Stimulated activated CD4-positive, alpha-beta T cell treated with anti-CD3 and anti-CD28 coated beads, TNF-alpha, amount 100 ng/mL, for 24 hours (primary cell): ENCODE measurements at regions not wholly inside any gene's neighbourhood (a gene's known extent, or its start where the extent isn't known, plus 50 kb on each side); places are given as distances from the start of the nearest gene placed in this dataset.

Experiments
- DNase-seq, 3 experiments: peaks; one replicate each; pipeline ENCODE4 v3.0.0-alpha.2; 2020; ENCODE audit warnings: low read depth in 3 of 3

DNA sequence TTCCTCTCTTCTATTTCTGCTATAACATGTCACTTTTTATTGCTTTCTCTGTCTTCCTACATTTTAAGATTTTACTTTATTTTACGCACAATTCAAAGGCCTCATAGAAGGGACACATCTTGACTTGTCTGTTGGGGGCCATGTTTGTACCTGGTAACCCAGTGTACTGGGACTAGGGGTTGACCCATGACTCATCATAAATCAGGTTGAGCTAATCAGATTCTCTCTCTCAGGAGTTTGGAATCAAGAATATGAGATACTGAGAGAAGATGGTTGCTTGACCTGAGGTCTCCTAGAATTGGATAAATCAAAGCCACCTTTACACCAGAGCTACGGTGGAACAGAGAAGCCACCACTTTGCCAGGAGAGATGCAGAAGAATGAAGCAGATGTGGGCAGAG is 153.0 kb downstream of the UXS1 start:
- no peak for DNase-seq

DNA sequence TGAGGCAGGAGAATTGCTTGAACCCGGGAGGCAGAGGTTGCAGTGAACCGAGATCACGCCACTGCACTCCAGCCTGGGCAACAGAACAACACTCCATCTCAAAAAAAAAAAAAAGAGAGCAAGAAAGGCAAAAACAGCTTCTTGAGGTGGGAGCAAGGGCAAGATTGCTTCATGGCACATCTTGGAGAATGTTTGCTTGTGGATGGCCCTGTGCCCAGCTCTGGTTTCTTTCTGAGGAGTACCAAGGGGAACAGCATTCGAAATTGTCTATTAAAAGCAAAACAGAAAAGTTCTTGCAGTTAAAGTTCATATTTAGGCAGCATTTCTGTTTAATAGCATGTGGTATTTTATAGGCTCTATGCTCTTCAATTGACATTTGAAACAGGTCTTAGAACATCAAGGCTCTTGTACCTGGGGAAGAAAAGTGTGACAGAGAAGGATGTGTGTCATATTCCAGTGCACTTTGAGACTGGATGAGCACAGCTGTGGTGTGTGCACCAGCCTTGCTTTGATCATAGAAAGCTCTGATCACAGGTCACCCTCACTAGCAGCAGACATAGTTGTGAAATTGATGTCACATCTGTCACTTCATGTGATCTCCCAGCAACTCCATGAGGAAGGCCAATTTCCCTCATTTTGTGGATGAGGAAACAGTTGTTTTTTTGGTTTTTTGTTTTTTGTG is 154.3 kb downstream of the UXS1 start:
- DNase-seq, result no peak

DNA sequence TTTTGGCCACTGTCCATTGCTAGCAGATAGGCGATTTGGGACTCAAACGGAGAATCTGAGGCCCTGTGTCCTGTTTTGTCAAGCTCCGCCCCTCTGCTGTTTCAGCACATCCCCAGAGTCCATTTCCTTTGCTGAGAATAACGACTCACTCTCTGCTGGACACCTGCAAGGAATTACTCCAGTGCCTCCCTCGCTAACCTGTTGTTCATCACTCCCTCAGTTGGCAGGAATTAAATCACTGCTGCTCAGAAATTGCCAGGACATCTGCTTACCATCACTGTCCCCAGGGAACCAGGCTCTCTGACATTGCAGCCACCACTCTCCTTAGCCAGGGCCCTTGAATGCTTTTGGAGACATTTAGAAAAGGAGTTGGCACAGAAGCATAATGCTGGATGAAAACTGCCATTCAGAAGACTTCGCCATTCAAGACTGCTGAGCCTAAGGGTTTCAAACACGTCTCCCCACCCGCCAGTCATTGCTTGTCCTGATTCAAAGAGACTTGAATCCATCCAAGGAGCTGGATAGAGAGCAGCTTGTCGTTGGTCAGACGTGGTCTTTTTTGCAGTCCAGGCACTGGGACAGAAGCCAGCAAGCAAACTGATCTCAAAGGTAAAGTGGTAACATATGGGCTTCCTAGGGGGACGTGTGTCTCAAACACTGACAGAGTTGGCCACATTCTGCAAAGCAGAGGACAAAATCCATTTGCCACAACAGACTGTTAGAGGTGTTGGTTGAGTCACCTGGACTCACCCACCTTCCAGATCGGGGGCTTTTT is 155.3 kb downstream of the UXS1 start:
- no peak for DNase-seq

DNA sequence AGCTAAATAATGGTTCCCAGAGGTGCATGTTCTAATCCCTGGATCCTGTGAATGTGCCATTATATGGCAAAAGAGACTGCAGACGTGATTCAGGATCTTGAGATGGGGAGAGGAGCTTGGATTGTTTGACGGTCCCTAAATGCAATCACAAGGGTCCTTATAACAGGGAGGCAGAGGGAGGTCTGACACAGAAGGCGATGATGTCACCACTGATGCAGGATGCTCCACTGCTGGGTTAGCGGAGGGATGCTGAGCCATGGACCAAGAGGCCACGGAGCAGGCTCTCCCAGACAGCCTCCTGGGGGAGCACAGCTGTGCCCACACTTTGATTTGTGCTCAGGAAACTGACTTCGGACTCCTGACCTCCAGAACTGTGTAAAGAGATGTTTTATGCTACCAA is 156.2 kb downstream of the UXS1 start:
- no peak for DNase-seq

DNA sequence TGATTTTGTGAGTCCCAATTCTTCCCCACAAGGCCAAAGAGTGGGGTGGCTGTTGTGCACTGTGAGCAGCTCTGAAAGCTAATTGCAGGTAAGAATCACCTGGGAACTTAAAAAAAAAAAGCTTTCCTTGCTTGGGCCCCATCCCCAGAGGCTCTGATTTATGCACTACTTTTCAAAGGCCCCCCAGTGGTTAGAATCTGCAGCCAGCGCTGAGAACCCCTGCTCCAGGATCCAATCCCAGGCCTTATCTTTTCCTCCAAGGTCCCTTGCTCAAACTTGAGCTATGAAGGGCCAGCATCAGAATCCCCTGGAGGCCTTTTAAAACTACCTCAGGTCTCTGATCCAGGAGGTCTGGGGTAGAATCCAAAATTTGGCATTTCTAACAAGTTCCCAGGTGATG is 156.8 kb downstream of the UXS1 start:
- no peak for DNase-seq

DNA sequence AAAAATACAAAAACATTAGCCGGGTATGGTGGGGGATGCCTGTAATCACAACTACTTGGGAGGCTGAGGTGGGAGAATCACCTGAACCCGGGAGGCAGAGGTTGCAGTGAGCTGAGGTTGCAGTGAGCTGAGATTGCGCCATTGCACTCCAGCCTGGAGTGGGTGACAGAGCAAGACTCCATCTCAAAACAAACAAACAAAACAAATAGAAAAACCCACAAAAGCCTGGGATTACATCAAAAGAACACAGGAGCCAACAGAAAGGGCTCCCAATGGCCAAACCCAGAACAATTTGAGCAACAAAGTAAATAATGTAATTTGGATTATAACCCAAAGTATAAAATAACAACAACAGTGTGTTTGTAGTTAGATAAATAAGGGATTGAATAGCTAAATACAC is 159.8 kb downstream of the UXS1 start:
- no peak for DNase-seq

DNA sequence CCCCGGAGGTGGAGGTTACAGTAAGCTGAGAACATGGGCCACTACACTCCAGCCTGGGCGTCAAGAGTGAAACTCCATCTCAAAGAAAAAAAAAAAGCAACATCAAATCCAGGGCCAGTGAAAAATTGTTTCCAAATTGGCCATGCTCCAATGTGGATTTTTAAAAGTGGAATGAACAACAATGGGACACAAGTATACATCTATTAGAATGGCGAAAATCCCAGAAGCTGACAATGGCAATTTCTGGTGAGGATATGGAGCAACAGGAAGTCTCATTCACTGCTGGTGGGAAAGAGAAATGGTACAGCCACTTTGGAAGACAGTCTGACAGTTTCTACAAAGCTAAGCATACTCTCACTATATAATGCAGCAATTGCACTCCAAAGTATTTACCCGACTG is 161.4 kb downstream of the UXS1 start:
- no peak for DNase-seq

DNA sequence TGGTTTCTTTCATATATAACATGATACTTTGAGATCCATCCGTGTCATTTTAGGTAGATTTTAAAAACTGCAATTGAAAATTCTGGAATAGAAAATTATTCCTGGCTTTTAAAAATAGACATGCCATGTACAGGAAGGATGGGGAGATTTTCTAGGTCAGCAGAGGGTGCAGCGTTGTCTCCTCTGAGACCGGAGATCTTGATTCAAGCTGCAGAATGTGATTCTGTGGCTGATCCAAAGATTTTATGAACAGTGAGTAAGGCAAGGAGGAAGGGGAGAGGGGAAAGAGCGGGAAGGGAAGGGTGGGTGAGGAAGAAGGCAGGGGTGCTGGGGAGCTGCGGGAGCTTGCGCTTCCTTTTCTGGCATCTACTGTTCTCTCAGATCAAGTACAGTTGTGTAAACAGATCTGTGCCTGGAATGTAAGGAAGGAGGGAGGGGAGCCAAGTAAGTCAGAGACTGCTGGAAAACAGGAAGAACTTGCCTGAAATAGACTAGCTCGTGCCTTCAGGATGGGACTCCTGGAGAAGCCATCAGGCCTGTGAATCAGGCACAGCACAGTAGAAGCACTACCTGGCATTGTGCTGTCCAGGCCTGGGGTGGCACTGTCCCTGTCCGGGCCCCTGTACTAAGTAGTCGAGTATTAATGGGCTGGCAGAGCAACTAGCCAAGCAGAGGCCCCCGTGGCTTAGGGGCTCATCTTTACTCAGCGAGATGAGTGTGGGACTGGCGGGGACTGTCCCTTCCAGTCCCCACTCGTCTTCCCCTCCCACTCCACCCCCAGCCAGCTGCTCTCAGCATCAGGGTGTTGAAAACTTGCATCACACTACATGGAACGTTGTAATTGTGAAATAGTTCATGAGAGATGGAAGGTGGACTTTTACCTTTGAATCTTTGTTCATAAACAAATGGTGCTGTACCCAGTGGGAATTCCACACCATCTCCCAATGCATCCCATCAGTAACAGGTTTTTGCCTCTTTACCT is 163.5 kb downstream of the UXS1 start:
- DNase-seq, result peak; percentile 5 to 50 (median 25)

DNA sequence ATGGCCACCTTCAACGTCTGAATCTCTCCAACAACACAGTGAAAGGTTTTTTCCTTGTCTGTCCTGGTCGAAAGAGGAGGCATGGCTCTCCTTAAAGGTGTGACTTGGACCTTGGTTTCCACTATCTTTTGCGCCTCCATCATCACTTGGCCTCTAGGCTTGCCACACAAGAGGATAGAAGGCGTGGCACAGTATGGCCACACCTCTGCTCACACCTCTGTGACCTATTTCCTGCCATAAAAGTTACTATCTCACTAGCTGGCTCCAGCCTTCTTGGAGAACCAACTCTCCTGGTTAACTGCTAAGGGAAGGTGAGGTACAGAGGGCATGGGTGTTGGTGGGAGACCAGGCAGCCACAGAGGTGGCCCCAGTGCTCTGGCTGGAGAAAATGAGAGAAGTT is 165.9 kb downstream of the UXS1 start:
- no peak for DNase-seq

DNA sequence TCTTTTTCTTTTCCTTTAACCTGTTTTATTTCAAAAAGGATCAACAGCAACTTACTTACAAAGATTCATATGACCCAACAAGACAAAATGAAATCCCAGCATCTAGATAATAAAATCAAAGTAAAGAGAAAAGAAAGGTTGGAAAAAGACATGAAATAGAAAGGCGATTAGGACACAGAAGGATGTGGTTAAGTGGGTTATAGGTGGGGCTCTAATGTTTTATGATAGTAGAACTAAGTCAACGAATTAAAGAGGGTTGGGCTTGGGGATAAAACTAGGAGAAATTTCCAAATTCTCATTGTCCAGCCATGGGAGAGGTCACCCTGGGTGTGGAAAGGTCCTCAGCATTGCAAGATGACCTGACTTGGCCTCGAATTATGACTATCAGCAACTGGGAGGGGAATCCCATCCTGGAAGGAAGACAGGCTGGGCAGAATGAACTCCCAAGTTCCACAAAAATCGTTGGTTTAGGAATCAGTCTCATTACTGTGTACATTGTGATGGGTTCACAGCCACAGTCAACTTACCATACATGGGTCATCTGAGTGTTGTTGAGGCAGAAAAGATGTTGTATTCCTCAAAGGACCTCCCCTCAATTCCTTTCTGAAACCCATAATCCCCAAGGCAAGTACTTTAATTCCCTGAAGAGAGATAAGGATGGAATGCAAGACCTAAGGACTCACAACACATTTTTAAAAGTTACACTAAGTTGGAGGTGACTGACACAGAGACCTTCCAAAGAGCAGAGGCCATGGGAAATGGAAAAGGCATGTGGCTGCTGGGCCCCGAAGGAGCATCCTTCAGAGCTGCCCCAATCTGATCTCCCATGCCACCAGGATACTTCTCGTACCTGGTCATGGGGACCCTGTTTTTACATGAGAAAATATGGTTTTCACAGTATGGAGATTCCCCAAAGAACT is 167.6 kb downstream of the UXS1 start:
- DNase-seq, result no peak

DNA sequence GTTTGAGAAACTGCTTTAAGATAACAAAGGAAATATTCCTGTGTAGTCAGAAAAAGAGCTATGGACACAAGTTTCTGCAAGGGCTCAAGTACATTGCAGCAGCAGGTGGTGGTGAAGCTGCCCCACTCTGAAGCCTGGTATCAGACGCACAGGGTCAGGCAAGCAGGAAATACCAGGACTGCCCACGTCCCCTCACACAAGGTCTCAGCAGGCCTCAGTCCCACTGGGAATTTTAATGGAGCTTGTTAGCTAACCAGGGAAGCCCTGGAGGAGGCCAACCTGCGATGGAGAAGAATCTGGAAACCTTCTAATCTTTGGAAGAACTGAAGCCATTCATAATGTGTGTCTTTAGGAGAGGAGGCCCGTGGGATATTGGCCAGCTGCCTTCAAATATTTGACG is 168.3 kb downstream of the UXS1 start:
- no peak for DNase-seq

DNA sequence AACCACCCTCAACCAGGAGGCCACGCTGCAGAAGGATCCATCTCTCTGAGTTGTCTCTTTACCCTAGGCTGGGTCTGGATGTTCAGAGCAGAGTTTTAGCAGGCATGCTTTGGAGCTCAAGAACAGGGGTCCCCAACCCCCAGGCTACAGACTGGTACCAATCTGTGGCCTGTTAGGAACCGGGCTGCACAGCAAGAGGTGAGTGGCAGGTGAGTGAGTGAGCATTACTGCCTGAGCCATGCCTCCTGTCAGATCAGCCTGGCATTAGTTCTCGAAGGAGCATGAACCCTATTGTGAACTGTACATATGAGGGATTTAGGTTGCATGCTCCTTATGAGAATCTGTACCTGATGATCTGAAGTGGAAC is 172.5 kb downstream of the UXS1 start:
- DNase-seq, result no peak

DNA sequence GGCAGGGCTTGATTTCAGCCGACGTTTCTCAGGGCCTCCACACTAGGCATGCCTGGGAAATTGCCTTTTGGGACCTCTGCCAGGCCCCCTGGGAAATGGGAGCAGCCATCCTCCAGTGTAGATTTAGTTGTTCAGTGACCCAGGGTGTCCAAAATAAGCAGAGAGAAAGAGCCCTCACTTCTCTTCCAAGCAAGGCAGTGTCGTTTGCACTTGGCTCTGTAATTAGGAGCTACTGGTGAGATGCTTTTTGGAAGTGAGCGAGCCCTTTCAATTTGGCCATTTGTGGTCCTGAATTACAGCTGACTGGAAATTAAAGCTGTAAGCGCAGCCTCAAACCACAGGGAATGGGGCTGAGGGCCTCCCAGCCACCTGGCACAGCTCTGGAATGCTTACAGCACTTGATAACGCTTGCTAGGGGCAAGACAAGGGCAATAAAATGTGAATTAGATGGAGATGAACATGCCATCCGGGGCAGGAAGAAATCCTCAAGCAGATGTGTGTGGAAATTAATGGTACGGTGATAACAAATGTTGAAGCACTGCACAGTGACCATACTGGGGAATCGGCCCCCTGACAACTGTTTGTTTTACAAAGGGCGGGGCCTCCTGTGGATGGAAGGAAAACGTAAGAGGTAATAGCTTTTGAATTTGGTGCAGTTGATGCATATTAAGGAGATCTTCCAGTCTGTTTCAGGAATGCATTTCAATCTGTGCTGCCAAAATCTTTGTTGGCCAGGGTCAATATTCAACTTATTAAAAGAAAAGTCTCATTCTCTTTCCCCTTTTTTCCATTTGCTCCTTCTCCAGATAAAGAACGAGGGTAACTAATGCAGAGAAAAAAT is 173.1 kb downstream of the UXS1 start:
- no peak for DNase-seq

DNA sequence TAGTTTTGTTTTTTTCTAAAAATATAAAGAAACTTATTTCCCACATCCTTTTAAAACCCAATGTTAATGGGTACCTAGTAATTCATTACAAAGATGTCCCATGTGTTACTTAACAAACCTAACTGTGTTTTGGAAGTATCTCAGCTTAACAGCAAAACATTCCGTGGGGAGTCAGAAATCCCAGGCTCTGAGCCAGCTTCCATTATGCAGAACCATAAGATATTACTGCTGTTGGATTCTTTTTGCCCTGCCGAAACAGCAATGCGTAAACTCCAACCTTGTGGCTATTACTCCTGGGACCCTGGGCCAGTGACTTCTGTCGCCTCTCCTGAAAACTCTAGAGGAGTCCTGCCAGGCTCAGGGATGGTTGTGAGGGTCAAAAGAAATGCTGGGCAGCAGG is 174.1 kb downstream of the UXS1 start:
- DNase-seq, result no peak

DNA sequence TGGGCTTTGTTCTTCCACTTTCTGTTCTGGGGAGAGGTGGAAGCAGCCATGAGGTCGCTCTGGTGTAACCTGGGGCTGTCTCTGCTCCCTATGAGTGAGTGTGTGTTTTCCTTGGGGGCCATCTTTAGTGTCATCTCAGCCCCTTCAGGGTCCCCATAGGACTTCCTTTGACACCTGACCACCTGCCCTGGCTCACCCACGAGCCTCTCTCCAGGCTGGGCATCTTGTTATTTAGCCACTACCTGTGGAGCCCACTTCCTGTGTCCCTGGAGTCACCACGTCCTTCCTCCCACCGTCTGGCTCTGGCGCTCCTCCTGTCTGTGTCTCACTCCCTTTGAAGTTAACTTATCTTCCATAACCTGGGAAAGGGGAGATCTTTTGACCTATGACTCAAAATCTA is 176.0 kb downstream of the UXS1 start:
- no peak for DNase-seq

DNA sequence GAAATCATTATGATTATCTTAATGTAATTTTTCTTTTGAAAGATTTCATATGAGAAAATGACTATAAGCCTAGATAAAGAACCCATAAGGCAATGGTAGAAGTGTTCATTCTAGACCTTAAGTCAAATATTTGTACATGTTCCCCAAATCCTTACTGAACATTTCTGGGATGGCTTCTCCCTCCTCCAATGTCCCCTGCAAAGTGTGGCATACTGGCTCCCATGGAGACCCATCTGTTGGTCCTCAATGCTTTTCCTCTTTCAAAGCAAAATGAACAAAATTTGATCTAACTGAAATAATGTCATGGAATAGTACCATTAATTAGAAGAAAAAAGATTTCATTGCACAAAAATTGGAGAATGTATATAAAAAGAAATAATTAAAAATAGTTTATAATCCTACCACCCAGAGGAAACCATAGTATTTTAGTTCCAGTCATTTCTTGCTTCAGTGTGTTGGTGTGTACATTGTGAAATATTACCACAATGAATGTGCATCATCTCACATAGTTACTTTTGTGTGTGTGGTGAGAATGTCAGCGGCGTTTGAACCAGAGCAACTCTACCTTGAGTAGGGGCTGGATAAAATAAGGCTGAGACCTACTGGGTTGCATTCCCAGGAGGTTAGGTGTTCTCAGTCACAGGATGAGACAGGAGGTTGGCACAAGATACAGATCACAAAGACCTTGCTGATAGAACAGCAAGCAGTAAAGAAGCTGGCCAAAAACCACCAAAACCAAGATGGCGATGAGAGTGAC is 181.3 kb downstream of the UXS1 start:
- no peak for DNase-seq

DNA sequence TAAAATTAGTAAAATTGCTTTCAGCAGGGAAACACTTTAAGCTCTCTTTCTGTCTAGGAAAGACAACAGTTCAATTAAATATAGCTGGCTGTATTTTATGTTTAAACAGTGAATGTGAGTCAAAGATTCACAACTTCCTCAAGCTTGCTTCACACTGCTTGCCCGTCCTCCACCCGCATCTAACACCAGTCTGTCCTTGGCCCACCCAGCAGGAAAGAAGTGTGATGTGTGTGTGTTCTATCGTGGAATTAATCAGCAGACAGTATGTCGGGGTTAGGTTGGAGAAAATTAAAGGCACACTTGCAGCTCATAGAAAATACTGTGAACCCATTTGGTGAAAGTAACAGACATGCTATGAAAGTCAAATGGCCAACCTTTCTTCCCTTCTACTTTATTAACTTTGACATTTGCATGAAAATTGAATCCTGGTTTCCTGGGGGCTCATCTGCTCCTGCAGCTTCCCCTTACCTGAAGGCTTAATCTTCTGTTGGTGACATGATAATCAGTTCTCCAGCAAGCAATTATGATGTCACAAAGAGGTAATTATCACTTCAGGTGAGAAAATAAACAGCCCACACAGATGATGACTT is 182.0 kb downstream of the UXS1 start:
- DNase-seq, result no peak

DNA sequence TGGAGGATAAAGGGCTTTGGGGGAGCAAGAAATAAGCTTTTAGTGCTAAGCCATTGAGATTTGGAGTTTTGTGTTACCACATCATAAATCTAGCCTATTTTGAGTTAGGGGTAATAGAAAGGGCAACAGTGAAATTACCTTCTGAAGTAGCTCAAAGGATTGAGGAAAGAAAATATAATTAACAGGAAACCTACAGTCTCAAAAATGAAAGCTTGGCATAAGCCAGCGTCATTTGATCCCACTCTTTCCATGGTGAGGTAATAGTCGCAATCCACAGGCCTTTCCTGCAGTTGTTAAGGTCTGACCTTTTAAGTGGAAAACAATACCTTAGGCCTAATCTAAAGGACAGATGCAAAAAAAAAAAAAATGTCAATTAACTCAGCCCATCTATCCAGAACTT is 182.7 kb downstream of the UXS1 start:
- DNase-seq, result no peak

DNA sequence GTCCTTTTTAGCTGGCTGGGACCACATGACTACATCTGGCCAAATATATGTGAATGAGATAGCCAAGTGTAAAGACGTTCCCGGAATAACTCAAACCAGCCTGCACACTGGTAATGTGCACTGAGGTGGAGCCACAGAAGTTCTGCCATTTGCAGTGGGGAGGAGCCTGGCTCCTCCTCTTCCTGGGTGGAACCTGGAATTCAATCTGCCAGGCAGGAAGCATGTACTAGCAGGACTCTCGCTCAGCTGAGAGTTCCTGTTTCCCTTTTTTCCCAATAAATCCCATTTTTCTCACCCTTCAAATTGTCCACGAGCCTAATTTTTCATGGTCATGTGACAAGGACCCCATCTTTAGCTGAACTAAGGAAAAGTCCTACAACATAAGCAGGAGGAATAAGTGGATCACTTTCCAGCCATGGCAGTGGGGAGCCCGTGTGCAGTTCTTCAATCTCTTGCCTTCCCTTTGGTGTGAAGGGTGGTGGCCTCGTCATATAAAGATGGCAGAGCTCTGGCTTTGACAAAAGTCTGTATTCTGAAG is 183.2 kb downstream of the UXS1 start:
- no peak for DNase-seq
